PC-9 (cell line): ENCODE measurements at regions not wholly inside any gene's neighbourhood (a gene's known extent, or its start where the extent isn't known, plus 50 kb on each side); places are given as distances from the start of the nearest gene placed in this dataset.

ENCODE experiments used
- EZH2 ChIP-seq: fragments of 200-600 bp; sonication (generic); IDR thresholded peaks from 2 replicates; pipeline ENCODE4 v1.8.0; 2017; ENCODE audit warnings: antibody characterized with exemption, low read depth
- TF ChIP-seq, protein P1 (sequence below): fragments of 200-600 bp; sonication (generic); conservative IDR thresholded peaks from 2 replicates; pipeline ENCODE4 v1.6.1; 2017; ENCODE audit warnings: mixed run types, antibody characterized with exemption, mild to moderate bottlenecking, moderate library complexity

GRCh38 chr2:200746301-200746700, 65.4 kb upstream of the BZW1 start:
- TF ChIP-seq, protein P1, sequence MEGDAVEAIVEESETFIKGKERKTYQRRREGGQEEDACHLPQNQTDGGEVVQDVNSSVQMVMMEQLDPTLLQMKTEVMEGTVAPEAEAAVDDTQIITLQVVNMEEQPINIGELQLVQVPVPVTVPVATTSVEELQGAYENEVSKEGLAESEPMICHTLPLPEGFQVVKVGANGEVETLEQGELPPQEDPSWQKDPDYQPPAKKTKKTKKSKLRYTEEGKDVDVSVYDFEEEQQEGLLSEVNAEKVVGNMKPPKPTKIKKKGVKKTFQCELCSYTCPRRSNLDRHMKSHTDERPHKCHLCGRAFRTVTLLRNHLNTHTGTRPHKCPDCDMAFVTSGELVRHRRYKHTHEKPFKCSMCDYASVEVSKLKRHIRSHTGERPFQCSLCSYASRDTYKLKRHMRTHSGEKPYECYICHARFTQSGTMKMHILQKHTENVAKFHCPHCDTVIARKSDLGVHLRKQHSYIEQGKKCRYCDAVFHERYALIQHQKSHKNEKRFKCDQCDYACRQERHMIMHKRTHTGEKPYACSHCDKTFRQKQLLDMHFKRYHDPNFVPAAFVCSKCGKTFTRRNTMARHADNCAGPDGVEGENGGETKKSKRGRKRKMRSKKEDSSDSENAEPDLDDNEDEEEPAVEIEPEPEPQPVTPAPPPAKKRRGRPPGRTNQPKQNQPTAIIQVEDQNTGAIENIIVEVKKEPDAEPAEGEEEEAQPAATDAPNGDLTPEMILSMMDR: no peak
- no peak for TF ChIP-seq EZH2
